ENCODE measurements at regions not wholly inside any gene's neighbourhood (a gene's known extent, or its start where the extent isn't known, plus 50 kb on each side); places are given as distances from the start of the nearest gene placed in this dataset.

DNA sequence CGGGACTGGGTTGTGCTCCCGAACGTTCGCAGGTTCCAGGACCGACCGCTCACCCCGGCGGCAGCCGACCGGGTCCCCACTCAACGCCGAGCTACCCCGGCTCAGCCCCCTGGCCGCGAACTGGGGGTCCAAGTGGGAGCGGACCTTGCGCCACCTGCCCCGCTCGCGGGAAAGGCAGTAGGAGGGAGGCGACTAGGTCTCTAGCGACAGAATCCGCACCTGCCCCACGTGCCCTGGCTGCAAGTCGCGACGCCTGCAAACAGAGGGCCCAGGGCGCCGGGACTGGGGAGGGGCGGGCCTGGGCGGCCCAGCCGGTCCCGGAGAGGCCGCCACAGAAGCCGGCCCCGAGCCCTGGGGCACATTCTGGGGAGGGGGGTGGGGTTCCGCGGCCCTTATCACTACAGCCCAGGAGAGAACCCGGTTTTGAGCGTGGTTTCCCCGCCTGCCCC lies 239.2 kb upstream of the CPNE8 start:
- DNase-seq (ENCODE audit: low read depth, low spot score), result no peak
- H3K4me3 ChIP-seq (ENCODE audit: low read length), result no peak overlapping the region

- DNase-seq (ENCODE audit: low read depth, low spot score), result no peak
- H3K4me3 ChIP-seq (ENCODE audit: low read length), result no peak overlapping the region
Observed at GRCh38 chr12:39138268-39138667, 232.9 kb upstream of the CPNE8 start.

DNA sequence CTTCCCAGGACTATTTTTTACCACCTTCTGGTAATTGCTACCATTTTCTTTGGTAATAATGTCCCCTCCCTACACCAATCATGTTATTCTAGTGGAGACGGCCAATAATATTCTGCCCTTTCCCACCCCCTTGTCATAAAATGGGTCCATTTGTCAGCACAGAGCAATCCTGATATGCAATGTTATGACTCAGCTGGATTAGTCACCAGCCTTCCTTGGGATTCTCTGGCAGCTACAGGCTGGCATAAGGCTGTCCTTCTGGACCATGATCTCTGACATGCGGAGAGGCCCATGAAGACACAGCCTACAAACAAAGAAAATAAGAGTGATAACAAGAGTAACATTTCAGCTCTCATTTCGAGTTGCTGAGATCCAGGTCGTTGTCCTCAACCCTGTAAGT lies 222.0 kb upstream of the CPNE8 start:
- H3K4me3 ChIP-seq (ENCODE audit: low read length), result no peak overlapping the region
- no peak for DNase-seq (ENCODE audit: low read depth, low spot score)

DNA sequence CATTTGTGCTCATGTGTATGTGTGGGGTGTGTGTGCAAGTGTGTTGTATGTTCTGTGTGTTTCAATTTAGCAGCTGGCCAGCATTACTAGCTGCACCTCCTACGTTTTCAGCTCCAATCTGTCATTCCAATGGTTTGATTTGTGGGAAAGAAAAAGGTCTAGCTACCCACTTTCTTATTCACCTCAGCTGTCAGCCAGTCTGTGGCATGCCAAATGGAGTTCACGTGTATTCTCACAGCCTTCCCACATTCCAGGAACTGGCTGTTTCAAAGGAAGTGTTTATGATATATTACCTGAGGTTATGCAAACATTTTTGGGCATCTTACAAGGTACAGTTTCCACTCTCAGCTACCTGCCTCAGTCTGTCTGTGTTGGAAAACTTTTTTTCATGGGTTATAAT lies 220.2 kb upstream of the CPNE8 start:
- no peak for DNase-seq (ENCODE audit: low read depth, low spot score)
- no peak overlapping the region for H3K4me3 ChIP-seq (ENCODE audit: low read length)

- no peak overlapping the region for H3K4me3 ChIP-seq (ENCODE audit: low read length)
- no peak for DNase-seq (ENCODE audit: low read depth, low spot score)
Observed at GRCh38 chr12:39124768-39125167, 219.4 kb upstream of the CPNE8 start.

DNA sequence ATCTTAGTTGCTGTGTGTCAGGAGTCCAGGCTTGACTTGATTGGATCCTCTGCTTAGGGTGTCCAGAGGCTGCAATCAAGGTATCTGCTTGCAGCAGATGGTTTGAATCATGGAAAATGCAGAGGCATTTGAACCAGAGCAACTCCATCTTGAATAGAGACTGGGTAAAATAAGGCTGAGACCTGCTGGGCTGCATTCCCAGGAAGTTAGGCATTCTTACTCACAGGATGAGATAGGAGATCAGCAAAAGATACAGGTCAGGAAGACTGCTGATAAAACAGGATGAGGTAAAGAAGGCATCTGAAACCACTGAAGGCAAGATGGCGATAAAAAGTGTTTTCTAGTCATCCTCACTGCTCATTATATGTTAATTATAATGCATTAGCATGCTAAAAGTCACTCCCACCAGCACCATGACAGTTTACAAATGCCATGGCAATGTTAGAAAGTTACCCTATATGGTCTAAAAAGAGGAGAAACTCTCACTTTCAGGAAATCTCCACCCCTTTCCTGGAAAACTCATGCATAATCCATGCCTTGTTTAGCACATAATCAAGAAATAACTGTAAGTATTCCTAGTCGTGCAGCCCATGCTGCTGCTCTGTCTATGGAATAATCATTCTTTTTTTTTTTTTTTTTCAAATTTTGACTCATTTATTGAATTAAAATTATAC lies 218.3 kb upstream of the CPNE8 start:
- H3K4me3 ChIP-seq (ENCODE audit: low read length), result no peak overlapping the region
- no peak for DNase-seq (ENCODE audit: low read depth, low spot score)

GRCh38 chr12:39122562-39123204 lies 217.3 kb upstream of the CPNE8 start:
- no peak for DNase-seq (ENCODE audit: low read depth, low spot score)
- H3K4me3 ChIP-seq (ENCODE audit: low read length), result no peak overlapping the region

DNA sequence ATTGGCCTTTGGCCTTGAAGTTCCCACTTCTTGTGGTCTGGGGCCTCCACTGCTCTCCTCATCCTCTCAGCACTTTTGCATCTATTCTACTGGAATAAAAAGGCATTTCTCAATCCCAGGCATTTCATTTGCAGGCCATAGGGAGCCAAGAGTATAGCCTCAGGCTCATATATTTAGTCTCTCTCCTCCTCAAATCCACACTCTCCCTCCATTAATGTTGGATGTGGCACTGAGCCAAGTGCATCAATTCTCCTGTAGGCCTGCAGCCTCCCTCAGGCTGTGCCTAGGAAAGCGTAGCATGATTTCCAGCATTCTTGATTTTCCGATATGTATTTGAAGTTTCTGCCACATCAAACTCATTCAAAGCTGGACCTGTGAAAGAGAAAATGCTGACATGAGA lies 211.5 kb upstream of the CPNE8 start:
- no peak for DNase-seq (ENCODE audit: low read depth, low spot score)
- no peak overlapping the region for H3K4me3 ChIP-seq (ENCODE audit: low read length)

DNA sequence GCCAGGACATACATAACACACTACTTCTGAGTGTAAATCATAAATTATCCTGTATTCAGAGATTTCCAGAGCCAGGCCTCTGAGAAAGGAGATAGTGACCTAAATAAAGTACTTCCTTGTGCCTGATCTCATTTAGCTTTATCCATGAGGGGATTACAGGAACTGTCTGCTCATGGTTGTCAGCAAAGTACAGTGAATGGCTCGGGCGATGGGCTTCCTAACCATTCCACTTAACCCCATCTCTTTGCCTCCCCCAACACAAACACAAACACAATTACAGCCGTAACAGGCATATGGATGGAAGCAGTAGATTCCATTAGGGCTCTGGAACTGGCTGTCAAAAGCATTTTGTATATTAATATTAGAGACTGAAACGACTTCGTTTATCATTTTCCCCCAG lies 206.7 kb upstream of the CPNE8 start:
- no peak for DNase-seq (ENCODE audit: low read depth, low spot score)
- H3K4me3 ChIP-seq (ENCODE audit: low read length), result no peak overlapping the region

DNA sequence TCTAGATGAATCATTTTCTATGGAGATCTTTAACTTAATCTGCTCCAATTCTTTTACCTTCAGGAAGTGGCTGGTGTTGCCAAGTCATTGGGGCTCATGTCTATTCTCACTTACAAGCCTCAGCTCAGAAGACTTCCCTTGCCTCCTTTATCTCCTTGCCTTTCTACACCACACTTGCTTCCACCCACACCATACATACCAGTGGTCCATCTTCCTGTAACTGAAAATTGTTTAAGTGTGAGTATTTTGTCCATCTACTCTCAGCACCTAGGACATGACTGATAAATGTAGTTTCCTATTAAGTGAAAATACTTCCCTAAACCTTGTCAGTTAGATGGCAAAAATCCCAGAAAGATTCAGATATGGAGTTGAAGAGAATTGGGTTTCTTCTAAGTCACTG lies 199.7 kb upstream of the CPNE8 start:
- no peak for DNase-seq (ENCODE audit: low read depth, low spot score)

GRCh38 chr12:39103552-39104165 lies 198.3 kb upstream of the CPNE8 start:
- no peak overlapping the region for H3K4me3 ChIP-seq (ENCODE audit: low read length)
- DNase-seq (ENCODE audit: low read depth, low spot score), result peak; percentile 50

More for the DNA sequence above, 199.7 kb upstream of the CPNE8 start:
- H3K4me3 ChIP-seq (ENCODE audit: low read length), result no peak overlapping the region

DNA sequence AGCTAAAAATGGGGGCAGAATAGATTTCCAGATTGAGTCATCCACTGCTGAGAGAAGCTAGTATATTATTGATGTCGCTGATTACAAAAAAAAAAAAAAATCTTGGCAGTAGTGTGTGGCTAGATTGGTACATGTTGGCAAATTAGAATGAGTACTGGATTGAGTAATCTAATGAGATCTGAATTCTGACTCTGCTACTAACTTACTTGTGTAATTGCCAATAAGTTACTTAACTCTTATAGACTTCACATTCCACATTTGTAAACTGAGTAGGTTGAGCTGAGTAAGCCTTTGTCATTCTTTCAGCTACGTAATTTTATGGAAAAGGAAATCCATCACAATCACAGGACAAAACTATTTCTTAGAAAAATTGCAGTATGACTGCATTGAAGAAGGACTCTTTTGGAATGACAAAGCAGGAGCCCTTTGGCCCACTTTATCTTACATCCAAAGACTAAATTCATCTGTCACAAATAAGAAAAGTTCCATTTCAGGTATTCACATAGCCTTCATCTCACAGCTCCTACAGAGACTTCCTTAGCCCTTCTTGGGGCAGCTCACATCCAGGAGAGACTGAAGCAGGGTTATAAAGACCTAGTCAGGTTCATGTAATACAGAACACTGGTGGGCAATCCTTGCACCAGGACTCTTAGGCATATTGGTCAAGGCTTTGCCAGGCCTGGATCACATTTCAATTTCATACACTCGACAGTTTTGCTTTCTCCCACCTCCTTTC lies 197.3 kb upstream of the CPNE8 start:
- H3K4me3 ChIP-seq (ENCODE audit: low read length), result no peak overlapping the region
- DNase-seq (ENCODE audit: low read depth, low spot score), result no peak

- no peak for DNase-seq (ENCODE audit: low read depth, low spot score)
- no peak overlapping the region for H3K4me3 ChIP-seq (ENCODE audit: low read length)
Observed at GRCh38 chr12:39095636-39096330, 190.4 kb upstream of the CPNE8 start.

DNA sequence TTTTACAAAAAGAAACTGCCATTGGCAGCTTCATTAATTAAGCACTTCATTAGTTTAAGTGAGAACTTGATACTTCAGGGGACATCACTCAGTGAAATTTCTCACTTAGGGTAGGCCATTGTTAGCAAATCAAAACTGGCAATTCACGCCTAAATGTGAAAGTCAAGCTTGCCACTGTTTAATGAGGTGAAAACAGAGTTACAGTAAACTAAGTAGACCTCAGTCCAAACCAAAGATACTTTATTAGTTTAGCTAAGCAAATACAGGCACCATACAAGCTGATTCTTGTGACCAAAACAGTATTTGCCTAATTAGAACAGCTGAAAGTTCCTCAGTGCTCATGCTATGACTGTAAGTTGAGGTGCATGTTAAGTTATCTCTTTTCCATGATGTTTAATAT lies 176.5 kb upstream of the CPNE8 start:
- DNase-seq (ENCODE audit: low read depth, low spot score), result no peak
- no peak overlapping the region for H3K4me3 ChIP-seq (ENCODE audit: low read length)

DNA sequence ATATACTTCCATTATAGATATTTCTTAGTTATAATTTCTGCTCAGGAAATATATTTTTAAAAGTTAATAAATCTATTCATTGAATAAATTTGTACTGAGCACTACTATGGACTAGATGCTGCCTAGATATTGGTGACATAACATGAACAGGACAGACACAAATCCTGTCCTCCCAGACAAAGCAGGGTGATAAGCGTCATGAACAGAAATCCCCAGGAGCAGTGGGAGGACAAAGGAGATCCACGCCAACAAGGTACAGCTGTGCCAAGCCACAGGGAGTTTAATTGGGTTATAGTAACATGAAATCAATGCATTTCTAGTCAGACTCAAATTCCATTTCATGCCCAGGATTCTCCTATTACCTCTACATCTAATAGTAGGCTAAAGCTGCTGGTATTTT lies 171.8 kb upstream of the CPNE8 start:
- H3K4me3 ChIP-seq (ENCODE audit: low read length), result no peak overlapping the region
- DNase-seq (ENCODE audit: low read depth, low spot score), result no peak

DNA sequence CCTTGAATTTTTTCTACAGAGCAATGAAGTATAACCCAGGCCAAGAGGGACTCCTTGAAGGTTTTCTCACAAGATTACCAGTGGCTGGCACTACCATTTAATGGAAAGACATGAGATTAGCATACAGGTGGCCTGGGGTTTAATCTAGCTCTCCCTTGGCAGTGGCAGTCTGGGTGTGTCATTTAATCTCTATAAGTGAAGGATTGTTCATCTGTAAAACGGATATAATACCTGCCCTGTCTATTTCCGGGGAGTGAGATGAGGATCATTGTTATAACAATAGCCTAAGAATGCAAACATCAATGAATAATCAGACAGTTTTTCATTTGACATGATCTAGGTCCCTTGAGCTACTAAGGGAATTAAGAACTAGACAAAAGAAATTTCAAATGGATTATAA lies 168.7 kb upstream of the CPNE8 start:
- no peak for DNase-seq (ENCODE audit: low read depth, low spot score)
- no peak overlapping the region for H3K4me3 ChIP-seq (ENCODE audit: low read length)

DNA sequence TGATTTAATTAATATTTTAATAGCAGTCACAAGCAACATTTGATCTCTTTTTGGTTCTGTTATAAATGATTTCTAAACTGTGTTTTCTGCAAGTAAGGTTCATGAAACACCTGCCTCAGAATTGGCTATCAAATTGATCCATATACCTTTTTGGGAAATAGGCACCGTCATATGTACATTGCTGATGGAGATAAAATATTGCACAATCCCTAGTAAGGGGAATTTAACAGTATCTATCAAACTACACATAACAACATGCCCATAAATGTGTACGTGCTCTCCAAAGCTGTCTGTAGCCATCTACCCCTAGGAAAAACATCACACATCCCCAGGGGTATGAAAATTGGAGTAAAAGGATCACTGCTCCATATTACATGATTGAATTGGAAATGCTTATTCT lies 167.3 kb upstream of the CPNE8 start:
- no peak for DNase-seq (ENCODE audit: low read depth, low spot score)

DNA sequence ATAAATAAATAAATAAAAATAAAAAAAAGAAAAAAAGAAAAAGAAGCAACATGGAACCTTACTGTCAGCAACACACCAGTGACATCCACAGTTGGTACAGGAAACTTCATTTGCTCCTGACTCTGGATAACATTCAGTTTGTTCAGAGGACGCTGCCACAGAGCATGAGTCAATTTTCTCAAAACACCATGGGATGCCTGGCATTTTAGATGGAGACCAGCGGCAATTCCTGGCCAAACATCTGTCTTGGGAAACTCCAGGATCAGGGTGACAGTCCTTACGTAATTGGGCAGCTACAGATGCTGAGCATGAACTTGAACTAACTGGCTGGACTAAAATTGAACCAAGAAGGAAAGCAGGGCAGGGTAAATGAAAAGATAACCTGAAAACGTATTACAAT lies 166.2 kb upstream of the CPNE8 start:
- no peak overlapping the region for H3K4me3 ChIP-seq (ENCODE audit: low read length)
- no peak for DNase-seq (ENCODE audit: low read depth, low spot score)

More for the DNA sequence above, 167.3 kb upstream of the CPNE8 start:
- H3K4me3 ChIP-seq (ENCODE audit: low read length), result no peak overlapping the region

DNA sequence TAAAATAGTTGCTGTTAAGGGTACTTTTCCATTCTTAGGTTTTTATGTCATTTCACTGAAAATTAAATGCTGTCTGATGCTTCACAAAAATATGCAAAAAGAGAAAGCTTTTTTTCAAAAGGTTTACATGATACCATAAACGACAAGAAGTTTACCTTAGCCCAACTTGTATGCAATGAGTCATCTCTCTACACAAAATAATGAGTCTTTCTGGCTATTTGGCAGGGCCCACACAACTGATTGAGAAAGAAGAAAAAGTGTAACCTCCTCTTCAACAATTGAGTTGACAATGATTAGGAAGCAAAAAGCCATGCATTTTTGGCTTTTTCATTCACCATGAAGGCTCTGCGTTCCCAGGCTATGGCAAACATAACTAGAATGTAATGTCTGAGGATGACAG lies 165.4 kb upstream of the CPNE8 start:
- no peak for DNase-seq (ENCODE audit: low read depth, low spot score)
- no peak overlapping the region for H3K4me3 ChIP-seq (ENCODE audit: low read length)
